DOHH2 (cell line): ENCODE measurements at regions not wholly inside any gene's neighbourhood (a gene's known extent, or its start where the extent isn't known, plus 50 kb on each side); places are given as distances from the start of the nearest gene placed in this dataset.

Source experiments
- H3F3A ChIP-seq: fragments of 200-600 bp; sonication (generic), shearing (Covaris generic); 2 replicates; pipeline ENCODE4 v1.6.0; 2016; ENCODE audit warnings: antibody characterized with exemption, mild to moderate bottlenecking; ENCODE audit not compliant: control insufficient read depth, insufficient read depth
- H3K27ac ChIP-seq: fragments of 200-600 bp; sonication (generic); 2 replicates; pipeline ENCODE4 v1.5.1; 2014; ENCODE audit warnings: low read depth, mild to moderate bottlenecking, low read length, moderate library complexity
- H3K27me3 ChIP-seq: fragments of 200-600 bp; sonication (generic); 2 replicates; pipeline ENCODE4 v1.6.1; 2014; ENCODE audit warnings: mild to moderate bottlenecking, low read length, mixed read lengths; ENCODE audit not compliant: control insufficient read depth
- H3K36me3 ChIP-seq: fragments of 200-600 bp; sonication (generic); 2 replicates; pipeline ENCODE4 v1.6.1; 2014; ENCODE audit warnings: mild to moderate bottlenecking, low read length, moderate library complexity, mixed read lengths; ENCODE audit not compliant: control insufficient read depth
- H3K4me1 ChIP-seq: fragments of 200-600 bp; sonication (generic); 2 replicates; pipeline ENCODE4 v1.6.1; 2014; ENCODE audit warnings: mild to moderate bottlenecking, low read length, mixed read lengths; ENCODE audit not compliant: control insufficient read depth
- H3K4me2 ChIP-seq: fragments of 200-600 bp; sonication (generic); 2 replicates; pipeline ENCODE4 v1.6.0; 2014; ENCODE audit warnings: mild to moderate bottlenecking, low read length, moderate library complexity
- H3K4me3 ChIP-seq: fragments of 200-600 bp; sonication (generic); 2 replicates; pipeline ENCODE4 v1.5.1; 2014; ENCODE audit warnings: mild to moderate bottlenecking, low read length, mixed read lengths
- H3K79me2 ChIP-seq: fragments of 200-600 bp; sonication (generic); 2 replicates; pipeline ENCODE4 v1.6.1; 2014; ENCODE audit warnings: mild to moderate bottlenecking, low read length, mixed read lengths; ENCODE audit not compliant: control insufficient read depth
- H3K9me2 ChIP-seq: fragments of 200-600 bp; sonication (generic); replicated peaks from 2 replicates; pipeline ENCODE4 v1.6.1; 2014; ENCODE audit warnings: mild to moderate bottlenecking, low read length, mixed read lengths; ENCODE audit not compliant: control insufficient read depth
- H3K9me3 ChIP-seq: fragments of 200-600 bp; sonication (generic); 2 replicates; pipeline ENCODE4 v1.6.1; 2014; ENCODE audit warnings: antibody characterized with exemption, low read length, mixed read lengths; ENCODE audit not compliant: control insufficient read depth, insufficient read depth
- H4K20me1 ChIP-seq: fragments of 200-600 bp; sonication (generic); 2 replicates; pipeline ENCODE4 v1.6.0; 2014; ENCODE audit warnings: low read depth, mild to moderate bottlenecking, antibody characterized with exemption, low read length, moderate library complexity; ENCODE audit not compliant: control insufficient read depth, insufficient read depth
- EZH2phosphoT487 ChIP-seq: fragments of 200-600 bp; sonication (generic); IDR thresholded peaks from 2 replicates; pipeline ENCODE4 v1.6.1; 2017; ENCODE audit warnings: borderline replicate concordance, mild to moderate bottlenecking, antibody characterized with exemption, low read length, moderate library complexity, mixed read lengths
- TF ChIP-seq, protein P1 (sequence below): fragments of 200-600 bp; sonication (generic); IDR thresholded peaks from one replicate; pipeline ENCODE4 v1.5.1; 2014; ENCODE audit warnings: antibody characterized with exemption, mild to moderate bottlenecking, low read depth, low read length; ENCODE audit not compliant: poor library complexity, severe bottlenecking

DNA sequence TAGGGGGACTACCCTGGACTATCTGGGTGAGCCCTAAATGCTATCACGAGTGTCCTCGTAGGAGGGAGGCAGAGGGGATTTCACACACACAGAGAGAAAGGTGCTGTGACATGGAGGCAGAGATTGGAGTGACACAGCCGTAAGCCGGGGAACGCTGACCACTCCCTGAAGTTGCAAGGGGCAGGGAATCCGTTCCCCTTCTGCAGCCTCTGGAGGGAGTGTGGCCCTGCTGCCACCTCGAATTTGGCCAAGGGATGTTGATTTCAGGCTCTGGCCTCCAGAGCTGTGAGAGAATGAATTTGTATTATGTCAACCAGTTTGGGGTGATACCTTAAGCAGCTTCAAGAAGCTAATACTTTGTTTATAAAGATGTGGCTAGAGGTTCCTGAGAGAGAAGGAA is 137.7 kb downstream of the ACTL8 start:
- Histone ChIP-seq H4K20me1 (no peaks in the 10 kb centered on the region), H3F3A (no peaks in the 10 kb centered on the region), H3K4me1 (no peaks in the 10 kb centered on the region), H3K4me3 (no peak overlapping the region), H3K4me2 (no peak overlapping the region), H3K27me3 (no peaks in the 10 kb centered on the region), H3K36me3 (no peaks in the 10 kb centered on the region), H3K79me2 (no peaks in the 10 kb centered on the region), H3K9me3 (no peaks in the 10 kb centered on the region), H3K9me2 (no peaks in the 10 kb centered on the region), H3K27ac (no peak overlapping the region)
- TF ChIP-seq, protein P1, sequence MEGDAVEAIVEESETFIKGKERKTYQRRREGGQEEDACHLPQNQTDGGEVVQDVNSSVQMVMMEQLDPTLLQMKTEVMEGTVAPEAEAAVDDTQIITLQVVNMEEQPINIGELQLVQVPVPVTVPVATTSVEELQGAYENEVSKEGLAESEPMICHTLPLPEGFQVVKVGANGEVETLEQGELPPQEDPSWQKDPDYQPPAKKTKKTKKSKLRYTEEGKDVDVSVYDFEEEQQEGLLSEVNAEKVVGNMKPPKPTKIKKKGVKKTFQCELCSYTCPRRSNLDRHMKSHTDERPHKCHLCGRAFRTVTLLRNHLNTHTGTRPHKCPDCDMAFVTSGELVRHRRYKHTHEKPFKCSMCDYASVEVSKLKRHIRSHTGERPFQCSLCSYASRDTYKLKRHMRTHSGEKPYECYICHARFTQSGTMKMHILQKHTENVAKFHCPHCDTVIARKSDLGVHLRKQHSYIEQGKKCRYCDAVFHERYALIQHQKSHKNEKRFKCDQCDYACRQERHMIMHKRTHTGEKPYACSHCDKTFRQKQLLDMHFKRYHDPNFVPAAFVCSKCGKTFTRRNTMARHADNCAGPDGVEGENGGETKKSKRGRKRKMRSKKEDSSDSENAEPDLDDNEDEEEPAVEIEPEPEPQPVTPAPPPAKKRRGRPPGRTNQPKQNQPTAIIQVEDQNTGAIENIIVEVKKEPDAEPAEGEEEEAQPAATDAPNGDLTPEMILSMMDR: no peak
- TF ChIP-seq EZH2phosphoT487: no peak

DNA sequence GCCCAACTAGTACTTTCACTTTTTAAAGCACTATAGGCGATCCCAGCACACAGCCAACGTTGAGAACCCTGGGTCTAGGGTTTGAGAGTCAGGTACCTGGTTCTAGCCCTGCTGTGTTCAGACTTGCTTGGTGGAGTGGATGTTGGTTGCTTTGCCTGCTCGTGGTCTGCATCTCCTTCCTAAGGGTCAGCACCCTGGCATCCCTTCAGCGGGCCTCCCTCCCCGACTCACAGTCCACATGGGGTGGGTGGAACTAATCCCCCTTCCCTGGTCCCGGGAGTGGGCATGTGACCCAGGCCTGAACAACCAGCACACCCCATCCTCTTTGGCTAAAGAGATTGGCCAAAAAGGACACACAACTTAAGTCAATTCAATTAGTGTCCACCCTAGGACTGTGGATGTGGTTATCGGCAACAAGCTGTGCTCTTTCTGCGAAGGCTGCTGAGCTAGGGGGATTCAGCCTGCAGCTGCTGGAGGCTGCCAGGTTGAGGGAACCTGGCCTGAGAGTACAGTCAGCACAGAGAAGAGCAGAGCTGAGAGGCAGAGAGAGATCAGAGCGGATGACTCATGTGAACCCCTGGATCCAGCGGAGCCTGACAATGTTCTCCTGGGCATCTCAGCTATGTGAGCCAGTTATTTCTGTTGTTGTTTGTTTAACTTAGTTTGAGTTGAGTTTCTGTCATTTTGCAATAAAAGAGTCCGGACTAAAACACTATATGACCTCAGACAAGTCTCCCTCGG is 138.9 kb downstream of the ACTL8 start:
- no peaks in the 10 kb centered on the region for H3K4me1 ChIP-seq
- H3K9me2 ChIP-seq: no peaks in the 10 kb centered on the region
- H3F3A ChIP-seq: no peaks in the 10 kb centered on the region
- no peaks in the 10 kb centered on the region for H3K27me3 ChIP-seq
- no peak overlapping the region for H3K27ac ChIP-seq
- H3K9me3 ChIP-seq: no peaks in the 10 kb centered on the region
- H4K20me1 ChIP-seq: no peaks in the 10 kb centered on the region
- H3K4me3 ChIP-seq: no peak overlapping the region
- H3K36me3 ChIP-seq: no peaks in the 10 kb centered on the region
- no peaks in the 10 kb centered on the region for H3K79me2 ChIP-seq
- TF ChIP-seq, protein P1: no peak
- TF ChIP-seq EZH2phosphoT487: no peak
- no peak overlapping the region for H3K4me2 ChIP-seq

GRCh38 chr1:17895401-17895800 is 140.3 kb downstream of the ACTL8 start:
- H3K27ac ChIP-seq: no peak overlapping the region
- H4K20me1 ChIP-seq: no peaks in the 10 kb centered on the region
- no peaks in the 10 kb centered on the region for H3K79me2 ChIP-seq
- no peaks in the 10 kb centered on the region for H3F3A ChIP-seq
- H3K36me3 ChIP-seq: no peaks in the 10 kb centered on the region
- no peaks in the 10 kb centered on the region for H3K27me3 ChIP-seq
- H3K4me1 ChIP-seq: no peaks in the 10 kb centered on the region
- no peaks in the 10 kb centered on the region for H3K9me2 ChIP-seq
- no peak for TF ChIP-seq EZH2phosphoT487
- TF ChIP-seq, protein P1: no peak
- H3K4me3 ChIP-seq: no peak overlapping the region
- H3K4me2 ChIP-seq: no peak overlapping the region
- H3K9me3 ChIP-seq: no peaks in the 10 kb centered on the region
